HG03095 (cell line): ENCODE measurements at regions not wholly inside any gene's neighbourhood (a gene's known extent, or its start where the extent isn't known, plus 50 kb on each side); places are given as distances from the start of the nearest gene placed in this dataset.
"Not testable (repeated sequence)": the region's sequence is repeated elsewhere in the genome, so short reads cannot be mapped to it uniquely, and the experiment has no call there.

Experiments
- ATAC-seq: cut with Tn5 transposase; IDR thresholded peaks from one replicate; pipeline ENCODE4 v1.9.1; 2021; ENCODE audit warnings: moderate library complexity; ENCODE audit not compliant: unreplicated experiment

GRCh38 chr2:60259781-60260180 is 293.7 kb downstream of the BCL11A start:
- no peak for ATAC-seq

GRCh38 chr2:60252581-60253150 is 300.8 kb downstream of the BCL11A start:
- no peak for ATAC-seq

DNA sequence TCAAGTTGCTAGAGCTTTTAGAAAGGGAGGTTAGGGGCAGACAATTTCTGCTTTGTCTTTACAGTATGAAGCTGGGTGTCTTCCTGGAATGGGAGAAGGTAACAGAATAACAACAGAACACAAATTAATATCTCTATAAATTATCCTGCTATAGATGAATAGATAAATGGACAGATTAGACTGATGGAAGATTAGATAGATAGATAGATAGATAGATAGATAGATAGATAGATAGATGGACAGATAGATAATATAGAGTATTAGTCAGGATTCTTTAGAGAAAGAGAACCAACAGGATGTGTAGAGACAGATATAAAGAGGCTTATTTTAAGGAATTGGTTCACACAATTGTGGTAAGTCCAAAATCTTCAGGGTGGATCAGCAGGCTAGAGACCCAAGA is 302.2 kb downstream of the BCL11A start:
- no peak for ATAC-seq

GRCh38 chr2:60249879-60250278 is 303.6 kb downstream of the BCL11A start:
- ATAC-seq, result no peak

DNA sequence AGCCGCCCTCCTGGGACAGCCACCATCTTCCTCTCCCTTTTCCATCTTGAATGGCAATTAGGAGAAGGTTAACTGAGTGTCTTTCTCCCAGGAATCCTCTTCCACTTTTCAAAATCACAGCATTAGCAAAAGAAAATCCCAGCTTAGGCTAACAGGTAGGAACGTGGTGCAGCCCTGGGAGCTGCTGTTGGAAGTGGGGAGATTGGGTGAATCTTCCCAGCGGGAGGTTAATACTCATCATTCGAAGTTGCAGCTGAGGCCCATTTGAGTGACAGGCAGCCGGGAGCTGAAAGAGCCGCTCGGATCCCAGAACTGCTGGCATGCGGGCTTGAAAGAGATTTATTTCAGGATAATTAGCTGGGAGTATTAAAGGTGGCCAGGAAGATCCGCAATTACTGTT is 306.0 kb downstream of the BCL11A start:
- ATAC-seq, result no peak

DNA sequence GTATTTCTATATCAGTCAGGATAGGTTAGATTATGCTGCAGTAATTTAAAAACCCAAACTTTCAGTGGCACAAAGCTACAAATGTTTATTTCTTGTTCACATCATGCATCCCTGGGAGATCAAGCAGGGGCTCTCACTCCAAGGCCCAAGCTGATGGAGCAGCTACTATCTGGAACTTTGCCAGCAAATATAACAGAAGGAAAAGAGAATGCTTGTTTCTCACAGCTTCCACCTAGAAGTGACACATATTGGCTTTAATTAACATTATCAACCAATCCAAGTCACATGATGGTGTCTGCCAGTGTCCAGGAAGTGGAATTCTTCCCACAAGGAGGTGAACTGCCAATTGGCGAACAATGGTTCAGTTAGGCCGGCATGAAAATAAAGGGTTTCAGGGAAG is 306.9 kb downstream of the BCL11A start:
- no peak for ATAC-seq

- no peak for ATAC-seq
Observed at GRCh38 chr2:60234274-60234986, 319.0 kb downstream of the BCL11A start.

DNA sequence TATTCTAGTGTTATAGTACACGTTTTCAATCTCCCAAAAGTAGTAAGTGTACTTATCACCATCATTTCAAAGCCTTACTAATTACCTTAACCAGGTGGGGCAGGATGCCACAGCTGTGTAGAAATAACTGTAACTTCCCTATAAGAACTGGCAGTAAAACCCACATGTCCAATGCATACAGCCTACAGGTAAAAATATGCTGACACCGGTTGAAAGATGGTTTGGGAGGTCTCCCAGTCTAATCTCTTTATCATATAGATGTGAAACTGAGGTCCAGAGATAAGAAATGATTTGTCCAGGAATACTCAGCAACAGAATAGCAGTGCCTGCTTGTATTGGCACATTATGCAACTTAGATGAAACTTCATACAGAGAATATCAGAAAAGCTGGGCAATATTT is 322.9 kb downstream of the BCL11A start:
- no peak for ATAC-seq

- ATAC-seq, result no peak
Observed at GRCh38 chr2:60230037-60230436, 323.4 kb downstream of the BCL11A start.

- ATAC-seq, result no peak
Observed at GRCh38 chr2:60226943-60227342, 326.5 kb downstream of the BCL11A start.

DNA sequence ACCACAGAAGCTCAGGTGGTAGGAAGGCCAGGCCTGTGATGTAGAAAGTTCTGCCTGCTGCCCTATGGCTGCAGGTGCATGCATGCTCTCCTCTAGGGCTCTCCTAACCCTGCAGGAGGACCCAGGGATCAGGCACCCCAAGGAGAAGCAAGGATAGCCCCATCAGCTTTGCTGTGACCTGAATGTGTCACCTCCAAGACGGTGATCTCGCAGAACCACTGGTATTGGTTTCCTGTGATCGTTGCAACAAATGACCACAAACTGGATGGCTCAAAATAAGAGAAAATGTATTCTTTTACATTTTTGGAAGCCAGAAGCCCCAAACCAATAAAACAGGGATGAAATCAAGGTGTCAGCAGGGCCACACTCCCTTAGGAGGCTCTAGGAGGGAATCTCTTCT is 327.3 kb downstream of the BCL11A start:
- ATAC-seq, result no peak

DNA sequence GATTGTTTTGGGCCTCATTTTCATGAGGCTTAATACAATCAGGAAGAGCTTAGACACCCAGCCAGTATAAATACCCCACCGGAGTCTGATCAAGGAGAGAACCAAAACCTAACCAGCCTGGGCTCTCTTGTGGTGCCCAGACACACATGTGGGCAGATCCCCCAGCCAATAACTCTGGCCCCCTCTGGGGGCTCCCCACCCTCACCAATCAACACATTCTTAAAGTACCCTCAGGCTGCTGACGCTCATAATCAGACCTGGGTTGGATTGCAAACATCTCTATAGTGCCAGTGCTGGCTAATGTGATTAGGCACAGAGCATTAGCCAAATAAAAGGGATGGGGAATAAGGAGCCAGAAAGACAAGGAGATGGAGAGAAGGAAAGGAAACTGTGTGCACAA is 329.6 kb downstream of the BCL11A start:
- no peak for ATAC-seq

GRCh38 chr2:60221098-60221497 is 332.4 kb downstream of the BCL11A start:
- ATAC-seq, result no peak

GRCh38 chr2:60219536-60219935 is 333.9 kb downstream of the BCL11A start:
- ATAC-seq, result no peak

GRCh38 chr2:60216452-60216995 is 336.9 kb downstream of the BCL11A start:
- ATAC-seq, result no peak

GRCh38 chr2:60215386-60215901 is 338.0 kb downstream of the BCL11A start:
- no peak for ATAC-seq

- ATAC-seq, result no peak
Observed at GRCh38 chr2:60214626-60214875, 338.9 kb downstream of the BCL11A start.

GRCh38 chr2:60213865-60214625 is 339.4 kb downstream of the BCL11A start:
- no peak for ATAC-seq

- no peak for ATAC-seq
Observed at GRCh38 chr2:60212181-60212945, 341.1 kb downstream of the BCL11A start.

DNA sequence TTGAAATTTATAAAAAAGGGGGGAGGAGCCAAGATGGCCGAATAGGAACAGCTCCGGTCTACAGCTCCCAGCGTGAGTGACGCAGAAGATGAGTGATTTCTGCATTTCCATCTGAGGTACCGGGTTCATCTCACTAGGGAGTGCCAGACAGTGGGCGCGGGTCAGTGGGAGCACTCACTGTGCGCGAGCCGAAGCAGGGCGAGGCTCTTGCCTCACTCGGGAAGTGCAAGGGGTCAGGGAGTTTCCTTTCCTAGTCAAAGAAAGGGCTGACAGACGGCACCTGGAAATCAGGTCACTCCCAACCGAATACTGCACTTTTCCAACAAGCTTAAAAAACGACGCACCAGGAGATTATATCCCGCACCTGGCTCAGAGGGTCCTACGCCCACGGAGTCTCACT is 364.4 kb downstream of the BCL11A start:
- ATAC-seq, result not testable (repeated sequence)

GRCh38 chr2:60175290-60175689 is 378.2 kb downstream of the BCL11A start:
- no peak for ATAC-seq
